Heart right ventricle (tissue), 16 donors: ENCODE measurements at regions not wholly inside any gene's neighbourhood (a gene's known extent, or its start where the extent isn't known, plus 50 kb on each side); places are given as distances from the start of the nearest gene placed in this dataset.
"Not testable (repeated sequence)": the region's sequence is repeated elsewhere in the genome, so short reads cannot be mapped to it uniquely, and the experiment has no call there.

Experiments
- ATAC-seq, 8 donors: fragments of 200-7000 bp; cut with Tn5 transposase; one replicate each; pipeline ENCODE4 v1.9.1; 2020; ENCODE audit warnings: mild to moderate bottlenecking in 8 of 8, moderate library complexity in 8 of 8, moderate number of reproducible peaks in 1 of 8
- DNase-seq, 2 donors: peaks; one replicate each; pipeline ENCODE4 v3.0.0-alpha.2; 2020
- H3K27ac ChIP-seq, 10 donors: fragments of 200-600 bp; sonication (generic) in 2 of 10; one replicate each; pipeline versions ENCODE4 v1.5.0 to v1.8.0; 2020 to 2022; ENCODE audit warnings: mild to moderate bottlenecking in 3 of 10
- H3K27me3 ChIP-seq, 7 donors: fragments of 200-600 bp; one replicate each; pipeline ENCODE4 v1.8.0; 2021 to 2022; ENCODE audit warnings: mild to moderate bottlenecking in 2 of 7
- H3K36me3 ChIP-seq, 9 donors: fragments of 200-600 bp; sonication (generic) in 1 of 9; one replicate each; pipeline versions ENCODE4 v1.5.0 to v1.8.0; 2020 to 2022; ENCODE audit warnings: mild to moderate bottlenecking in 2 of 9
- H3K4me1 ChIP-seq, 9 donors: fragments of 200-600 bp; sonication (generic) in 1 of 9; one replicate each; pipeline versions ENCODE4 v1.5.0 to v1.8.0; 2020 to 2022; ENCODE audit warnings: mild to moderate bottlenecking in 4 of 9
- H3K4me3 ChIP-seq, 10 donors: fragments of 200-600 bp; sonication (generic) in 2 of 10; one replicate each; pipeline versions ENCODE4 v1.5.0 to v1.8.0; 2020 to 2022; ENCODE audit warnings: mild to moderate bottlenecking in 7 of 10, moderate library complexity in 2 of 10
- H3K9me3 ChIP-seq, 11 donors: fragments of 200-600 bp in 10 of 11; sonication (generic) in 2 of 11; one replicate each; pipeline versions ENCODE4 v1.5.0 to v1.8.0; 2013 to 2022; ENCODE audit warnings: mild to moderate bottlenecking in 2 of 11, control low read depth in 1 of 11, moderate library complexity in 1 of 11
- CTCF ChIP-seq, 9 donors: fragments of 200-600 bp; sonication (generic) in 2 of 9; IDR thresholded peaks; one replicate each; pipeline versions ENCODE4 v1.5.0 to v1.8.0; 2021 to 2022; ENCODE audit warnings: antibody characterized with exemption in 9 of 9, mild to moderate bottlenecking in 5 of 9, moderate library complexity in 1 of 9
- WGBS, 2 donors: extraction: QIAGEN DNeasy Blood & Tissue Kit; methylation state at CpG; one replicate each; pipeline ENCODE4 v1.1.7; 2013; ENCODE audit warnings: inconsistent platforms in 1 of 2; 5-methylcytosine and 5-hydroxymethylcytosine counted together
- intact Hi-C, 10 donors: fragments of 100-400 bp; cut with DNase I; formaldehyde crosslinking; loops; one replicate each; pipeline versions ENCODE4 v1.11.1 to v1.14.2; 2022
- donor health status: Arrhythmogenic right ventricular cardiomyopathy.
- donor health status: ischemic (EF 13 %, LVEDD 7.1; RV severe dilation, severe dysfunction).
- donor health status: healthy with polysubstance abuse.
- donor health status: DM: no; HTN: yes; CAD: no.
- donor health status: DM: no; HTN: no; CAD: no.
- donor health status: ischemic (EF 25% LVEDD 6.9; RV normal size, moderate dysfunction).
- donor health status: ischemic (EF 25% LVEDD 5.7; RV mildly dilated, moderate dysfunction).
- donor health status: healthy.
- donor health status: DM: yes; HTN: yes; CAD: no.
- donor health status: Ischemic cardiomyopathy.
- donor health status: ischemic (EF 35%, LVEDD 5.7; RV mildly dilated, moderate dysfunction).
- donor health status: nonischemic (EF 11% LVEDD 7.7; RV severe dilation, severe dysfunction).
- donor health status: DM: yes; HTN: yes; CAD: no.
- donor health status: PGD.
- donor health status: ischemic (EF 29% LVEDD 5.4; RV normal size, mild dysfunction).
- donor health status: nonischemic (EF 23%, LVEDD 6.1; RV moderate dilation, normal function).

GRCh38 chr1:66424530-66424929 lies 109.4 kb upstream of the SGIP1 start:
- H3K27me3 ChIP-seq, ATAC-seq, DNase-seq, intact Hi-C loops, H3K4me3 ChIP-seq, H3K36me3 ChIP-seq, H3K27ac ChIP-seq: not testable (repeated sequence)
- WGBS, 2 donors: 93 to 97% methylated on average over 2 of the region's 3 CpGs
- H3K9me3 ChIP-seq: peaks cover 0 to 25% (median 11%) of the 10 kb centered on the region in 11 donors
- peaks cover 0 to 14% (median 0%) of the 10 kb centered on the region in 9 donors for H3K4me1 ChIP-seq

- DNase-seq (no peak), ATAC-seq (no peak)
- Histone ChIP-seq H3K36me3 (no peaks in the 10 kb centered on the region), H3K4me3 (no peak overlapping the region), H3K4me1 (no peaks in the 10 kb centered on the region), H3K27ac (no peak overlapping the region), H3K9me3 (peaks cover 0 to 43% (median 26%) of the 10 kb centered on the region in 11 donors), H3K27me3 (no peaks in the 10 kb centered on the region)
- WGBS, 2 donors: 53 to 54% methylated on average over 4 of the region's 4 CpGs
- intact Hi-C loops: no loop called here
- TF ChIP-seq CTCF (IDR thresholded peaks at IDR 0.05): no peak
These were observed 107.6 kb upstream of the SGIP1 start for GRCh38 chr1:66426239-66426853.

- intact Hi-C loops, H3K4me1 ChIP-seq, H3K4me3 ChIP-seq, DNase-seq, H3K27me3 ChIP-seq, H3K27ac ChIP-seq, ATAC-seq, H3K36me3 ChIP-seq: not testable (repeated sequence)
- peaks cover 0 to 53% (median 32%) of the 10 kb centered on the region in 11 donors for H3K9me3 ChIP-seq
These were observed 103.1 kb upstream of the SGIP1 start for GRCh38 chr1:66430815-66431214.

GRCh38 chr1:66431999-66432398 lies 102.0 kb upstream of the SGIP1 start:
- Histone ChIP-seq H3K36me3 (no peaks in the 10 kb centered on the region), H3K27ac (no peak overlapping the region), H3K27me3 (no peaks in the 10 kb centered on the region), H3K9me3 (peaks cover 0 to 53% (median 32%) of the 10 kb centered on the region in 11 donors), H3K4me1 (peaks cover 0 to 7% (median 0%) of the 10 kb centered on the region in 9 donors), H3K4me3 (no peak overlapping the region)
- WGBS, 2 donors: 91 to 94% methylated on average over 2 of the region's 2 CpGs
- ATAC-seq (no peak), DNase-seq (no peak)
- no peak for TF ChIP-seq CTCF (IDR thresholded peaks at IDR 0.05)
- intact Hi-C loops: no loop called here

GRCh38 chr1:66433611-66434010 lies 100.3 kb upstream of the SGIP1 start:
- no peaks in the 10 kb centered on the region for H3K27me3 ChIP-seq
- intact Hi-C loops: no loop called here
- H3K9me3 ChIP-seq: peaks cover 0 to 37% (median 21%) of the 10 kb centered on the region in 11 donors
- H3K36me3 ChIP-seq: no peaks in the 10 kb centered on the region
- H3K4me3 ChIP-seq: no peak overlapping the region
- DNase-seq (no peak), ATAC-seq (no peak)
- TF ChIP-seq CTCF (IDR thresholded peaks at IDR 0.05): no peak
- no peak overlapping the region for H3K27ac ChIP-seq
- H3K4me1 ChIP-seq: peaks cover 0 to 13% (median 0%) of the 10 kb centered on the region in 9 donors
